ENCODE measurements at regions not wholly inside any gene's neighbourhood (a gene's known extent, or its start where the extent isn't known, plus 50 kb on each side); places are given as distances from the start of the nearest gene placed in this dataset.

GRCh38 chr18:2075499-2075898, 495.8 kb downstream of the METTL4 start:
- no peaks in the 10 kb centered on the region for H3K4me1 Mint-ChIP-seq
- no peak overlapping the region for H3K4me3 Mint-ChIP-seq
- no peak for TF ChIP-seq CTCF (IDR thresholded peaks at IDR 0.05; ENCODE audit: unreplicated experiment in 3 of 3)
- H3K36me3 Mint-ChIP-seq (ENCODE audit: low read depth), result no peaks in the 10 kb centered on the region
- no peaks in the 10 kb centered on the region for H3K9me3 Mint-ChIP-seq
- no peaks in the 10 kb centered on the region for H3K27me3 Mint-ChIP-seq (ENCODE audit: low read depth)
- no peak overlapping the region for H3K27ac Mint-ChIP-seq

GRCh38 chr18:2082676-2083075, 488.6 kb downstream of the METTL4 start:
- H3K36me3 Mint-ChIP-seq (ENCODE audit: low read depth), result no peaks in the 10 kb centered on the region
- H3K4me3 Mint-ChIP-seq, result no peak overlapping the region
- TF ChIP-seq CTCF (IDR thresholded peaks at IDR 0.05; ENCODE audit: unreplicated experiment in 3 of 3), result no peak
- H3K27me3 Mint-ChIP-seq (ENCODE audit: low read depth), result no peaks in the 10 kb centered on the region
- H3K4me1 Mint-ChIP-seq, result no peaks in the 10 kb centered on the region
- no peak overlapping the region for H3K27ac Mint-ChIP-seq
- H3K9me3 Mint-ChIP-seq, result no peaks in the 10 kb centered on the region

GRCh38 chr18:2083691-2084090, 487.6 kb downstream of the METTL4 start:
- no peak overlapping the region for H3K27ac Mint-ChIP-seq
- no peak for TF ChIP-seq CTCF (IDR thresholded peaks at IDR 0.05; ENCODE audit: unreplicated experiment in 3 of 3)
- H3K4me1 Mint-ChIP-seq, result no peaks in the 10 kb centered on the region
- H3K9me3 Mint-ChIP-seq, result no peaks in the 10 kb centered on the region
- H3K27me3 Mint-ChIP-seq (ENCODE audit: low read depth), result no peaks in the 10 kb centered on the region
- H3K4me3 Mint-ChIP-seq, result no peak overlapping the region
- H3K36me3 Mint-ChIP-seq (ENCODE audit: low read depth), result no peaks in the 10 kb centered on the region

- H3K4me3 Mint-ChIP-seq, result no peak overlapping the region
- H3K9me3 Mint-ChIP-seq, result no peaks in the 10 kb centered on the region
- no peak overlapping the region for H3K27ac Mint-ChIP-seq
- no peaks in the 10 kb centered on the region for H3K36me3 Mint-ChIP-seq (ENCODE audit: low read depth)
- no peak for TF ChIP-seq CTCF (IDR thresholded peaks at IDR 0.05; ENCODE audit: unreplicated experiment in 3 of 3)
- H3K27me3 Mint-ChIP-seq (ENCODE audit: low read depth), result no peaks in the 10 kb centered on the region
- no peaks in the 10 kb centered on the region for H3K4me1 Mint-ChIP-seq
Observed at GRCh38 chr18:2086439-2086838, 484.9 kb downstream of the METTL4 start.

- Mint-ChIP-seq H3K27ac (no peak overlapping the region), H3K9me3 (no peaks in the 10 kb centered on the region), H3K4me1 (no peaks in the 10 kb centered on the region), H3K4me3 (no peak overlapping the region), H3K27me3 (ENCODE audit: low read depth) (no peaks in the 10 kb centered on the region), H3K36me3 (ENCODE audit: low read depth) (no peaks in the 10 kb centered on the region)
- TF ChIP-seq CTCF (IDR thresholded peaks at IDR 0.05; ENCODE audit: unreplicated experiment in 3 of 3), result no peak
Observed at GRCh38 chr18:2087877-2088673, 483.2 kb downstream of the METTL4 start.

GRCh38 chr18:2089396-2089795, 481.9 kb downstream of the METTL4 start:
- H3K4me1 Mint-ChIP-seq, result no peaks in the 10 kb centered on the region
- no peaks in the 10 kb centered on the region for H3K36me3 Mint-ChIP-seq (ENCODE audit: low read depth)
- no peak for TF ChIP-seq CTCF (IDR thresholded peaks at IDR 0.05; ENCODE audit: unreplicated experiment in 3 of 3)
- no peak overlapping the region for H3K27ac Mint-ChIP-seq
- H3K27me3 Mint-ChIP-seq (ENCODE audit: low read depth), result no peaks in the 10 kb centered on the region
- H3K9me3 Mint-ChIP-seq, result no peaks in the 10 kb centered on the region
- no peak overlapping the region for H3K4me3 Mint-ChIP-seq

Measured in nephron (organoid).